Endothelial cell of umbilical vein (primary cell): ENCODE measurements at regions not wholly inside any gene's neighbourhood (a gene's known extent, or its start where the extent isn't known, plus 50 kb on each side); places are given as distances from the start of the nearest gene placed in this dataset.

Source experiments
- BruUV-seq: library from RNA; stranded (reverse); fragments of 400-500 nt; replicated peaks from 2 replicates; lab custom pipeline; 2021; lab: Mats Ljungman, UMichigan
- CTCF ChIA-PET: fragments of 300-600, 350-600 bp; sonication (Branson Sonifier 250); formaldehyde crosslinking; loops from one replicate; lab custom pipeline; 2021; ENCODE audit warnings: antibody characterized with exemption, inconsistent platforms; lab: Charles Lee
- POLR2A ChIA-PET: fragments of 300-600, 350-600 bp; sonication (Branson Sonifier 250); formaldehyde crosslinking; loops from one replicate; lab custom pipeline; 2021; ENCODE audit warnings: antibody characterized with exemption, inconsistent platforms; lab: Charles Lee
- DNase-seq: peaks from one replicate; pipeline ENCODE4 v3.0.0-alpha.2; 2011; ENCODE audit warnings: low read depth, low spot score
- FAIRE-seq: peaks from 2 replicates; lab custom pipeline; 2011; peaks lifted over from hg19 to GRCh38; lab: Jason Lieb, UNC
- H2AFZ ChIP-seq: 2 replicates; pipeline ENCODE4 v1.6.0; 2012; ENCODE audit warnings: low read depth, low read length, control low read depth, inconsistent platforms
- H3K27ac ChIP-seq: 2 replicates; pipeline ENCODE4 v1.5.1; 2011; ENCODE audit warnings: low read depth, mild to moderate bottlenecking, control low read depth, low read length, moderate library complexity; ENCODE audit not compliant: insufficient read depth
- H3K27me3 ChIP-seq, 2 experiments: 2 replicates each; pipeline versions ENCODE4 v1.6.0 to v1.6.1; 2011; ENCODE audit warnings: low read length in 2 of 2, mixed read lengths in 1 of 2; ENCODE audit not compliant: control insufficient read depth in 2 of 2, insufficient read depth in 2 of 2
- H3K36me3 ChIP-seq, 2 experiments: 2 replicates in 1 of 2; 3 replicates in 1 of 2; pipeline ENCODE4 v1.5.1; 2011; ENCODE audit warnings: low read length in 2 of 2, mild to moderate bottlenecking in 1 of 2, moderate library complexity in 1 of 2; ENCODE audit not compliant: control insufficient read depth in 2 of 2, insufficient read depth in 2 of 2; ENCODE audit errors: extremely low read depth in 1 of 2
- H3K4me1 ChIP-seq: 3 replicates; pipeline ENCODE4 v1.5.1; 2011; ENCODE audit warnings: mild to moderate bottlenecking, low read length; ENCODE audit not compliant: control insufficient read depth, insufficient read depth; ENCODE audit errors: extremely low read depth
- H3K4me2 ChIP-seq: 2 replicates; pipeline ENCODE4 v1.6.1; 2011; ENCODE audit warnings: low read length, control low read depth, mixed read lengths; ENCODE audit not compliant: insufficient read depth
- H3K4me3 ChIP-seq, 3 experiments: fragments of 200-600 bp in 1 of 3; sonication (generic), shearing (Covaris generic) in 1 of 3; replicated peaks in 1 of 3; 2 replicates each; pipeline ENCODE4 v1.5.1; 2011 to 2016; ENCODE audit warnings: control low read depth in 3 of 3, low read length in 3 of 3, mild to moderate bottlenecking in 2 of 3, inconsistent platforms in 1 of 3, low read depth in 1 of 3, moderate library complexity in 1 of 3; ENCODE audit not compliant: insufficient read depth in 1 of 3
- H3K79me2 ChIP-seq: 2 replicates; pipeline ENCODE4 v1.6.0; 2012; ENCODE audit warnings: low read length, inconsistent platforms; ENCODE audit not compliant: control insufficient read depth, insufficient read depth
- H3K9ac ChIP-seq: replicated peaks from 2 replicates; pipeline ENCODE3; 2011; ENCODE audit warnings: low read length, control low read depth; ENCODE audit not compliant: insufficient read depth; ENCODE audit errors: extremely low read depth
- H3K9me1 ChIP-seq: replicated peaks from 3 replicates; pipeline ENCODE4 v1.6.0; 2011; ENCODE audit warnings: mild to moderate bottlenecking, low read length; ENCODE audit not compliant: control insufficient read depth, insufficient read depth; ENCODE audit errors: extremely low read depth
- H3K9me3 ChIP-seq: replicated peaks from 2 replicates; pipeline ENCODE4 v1.5.1; 2012; ENCODE audit warnings: low read length, inconsistent platforms; ENCODE audit not compliant: control insufficient read depth, insufficient read depth
- H4K20me1 ChIP-seq: replicated peaks from 2 replicates; pipeline ENCODE3; 2011; ENCODE audit warnings: mild to moderate bottlenecking, low read length; ENCODE audit not compliant: control insufficient read depth, insufficient read depth; ENCODE audit errors: extremely low read depth
- CTCF ChIP-seq, 2 donors: IDR thresholded peaks; 1 replicate in 1 of 2; 2 replicates in 1 of 2; pipeline ENCODE4 v1.5.1; 2011; ENCODE audit warnings: low read length in 2 of 2, mild to moderate bottlenecking in 2 of 2, moderate library complexity in 2 of 2, control low read depth in 1 of 2, inconsistent platforms in 1 of 2, low read depth in 1 of 2; ENCODE audit not compliant: insufficient read depth in 1 of 2; ENCODE audit errors: extremely low read depth in 1 of 2
- EZH2 ChIP-seq: IDR thresholded peaks from 2 replicates; pipeline ENCODE4 v1.6.1; 2012; ENCODE audit warnings: borderline replicate concordance, low read depth, mild to moderate bottlenecking, moderate library complexity, low read length, inconsistent platforms; ENCODE audit not compliant: severe bottlenecking
- FOS ChIP-seq: IDR thresholded peaks from 2 replicates; pipeline ENCODE4 v1.6.1; 2011; ENCODE audit warnings: mild to moderate bottlenecking, low read length, moderate library complexity, borderline replicate concordance; ENCODE audit not compliant: insufficient read depth
- GATA2 ChIP-seq: IDR thresholded peaks from 2 replicates; pipeline ENCODE4 v1.7.0; 2011; ENCODE audit warnings: low read depth, mild to moderate bottlenecking, moderate library complexity, mixed read lengths, low read length; ENCODE audit not compliant: insufficient read length, insufficient read depth
- JUN ChIP-seq: IDR thresholded peaks from 2 replicates; pipeline ENCODE4 v1.6.1; 2011; ENCODE audit warnings: borderline replicate concordance, low read depth; ENCODE audit not compliant: insufficient read length, insufficient read depth
- MAX ChIP-seq: IDR thresholded peaks from 2 replicates; pipeline ENCODE4 v1.6.1; 2011; ENCODE audit not compliant: insufficient read depth, insufficient read length
- MYC ChIP-seq: IDR thresholded peaks from one replicate; pipeline ENCODE4 v1.6.1; 2011; ENCODE audit warnings: mild to moderate bottlenecking, low read depth, low read length
- POLR2A ChIP-seq: IDR thresholded peaks from 2 replicates; pipeline ENCODE4 v1.6.1; 2012; ENCODE audit warnings: low read depth, mild to moderate bottlenecking, control low read depth, low read length
- POLR2AphosphoS5 ChIP-seq: IDR thresholded peaks from 2 replicates; pipeline ENCODE4 v1.6.1; 2012; ENCODE audit warnings: low read depth, mild to moderate bottlenecking, control low read depth, low read length, moderate library complexity; ENCODE audit not compliant: insufficient read depth
- dilution Hi-C: fragments of 300-500 bp; cut with MboI; formaldehyde crosslinking; loops from one replicate; pipeline ENCODE4 v1.15.0; 2019; ENCODE audit warnings: low sequenced_read_pairs; ENCODE audit not compliant: extremely low pct_ligation_motif_present
- intact Hi-C: fragments of 100-400 bp; cut with micrococcal nuclease; formaldehyde crosslinking; loops from one replicate; pipeline ENCODE4 v1.10.0; 2022

- Histone ChIP-seq H3K27ac (no peak overlapping the region), H3K9me1 (no peaks in the 10 kb centered on the region), H3K9ac (no peak overlapping the region), H3K4me2 (no peak overlapping the region), H3K27me3 (no peaks in the 10 kb centered on the region), H4K20me1 (no peaks in the 10 kb centered on the region), H3K36me3 (no peaks in the 10 kb centered on the region), H3K79me2 (no peaks in the 10 kb centered on the region), H3K4me1 (no peaks in the 10 kb centered on the region), H2AFZ (no peak overlapping the region), H3K4me3 (no peak overlapping the region), H3K9me3 (no peaks in the 10 kb centered on the region)
- FAIRE-seq (no peak), DNase-seq (no peak)
- ChIA-PET POLR2A (no interaction called here), CTCF (no interaction called here)
- no TSS peak for BruUV-seq
- TF ChIP-seq MAX (no peak), MYC (no peak), EZH2 (no peak), JUN (no peak), POLR2AphosphoS5 (no peak)
- intact Hi-C loops (no loop called here), dilution Hi-C loops (no loop called here)
Observed at GRCh38 chr4:187380181-187380581, 615.4 kb upstream of the ZFP42 start.

DNA sequence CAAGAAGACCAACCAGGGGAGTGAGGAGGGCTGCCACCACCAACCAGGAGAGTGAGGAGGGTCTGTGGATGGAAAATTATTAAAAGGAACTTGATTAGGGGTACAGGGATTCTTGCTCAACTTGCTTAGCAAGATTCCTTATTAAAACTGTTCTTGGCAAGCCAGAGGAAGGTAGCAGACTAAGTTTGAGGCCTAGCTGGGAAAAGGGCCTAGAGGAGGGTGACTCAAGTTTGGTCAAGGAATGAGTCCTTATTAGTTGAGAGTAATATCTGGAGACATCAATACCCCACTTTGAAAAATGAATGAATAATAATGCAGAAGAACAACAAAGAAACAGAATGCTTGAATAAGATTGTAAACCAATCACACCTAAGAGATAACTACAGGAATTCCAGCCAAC, 612.4 kb upstream of the ZFP42 start:
- TF ChIP-seq POLR2A (no peak), CTCF (IDR thresholded peaks at IDR 0.05; ENCODE audit: extremely low read depth in 1 of 2, insufficient read depth in 1 of 2, low read depth in 1 of 2, low read length in 2 of 2) (no peak), MAX (no peak), JUN (no peak), MYC (no peak), GATA2 (no peak), EZH2 (no peak), FOS (no peak), POLR2AphosphoS5 (no peak)
- no TSS peak for BruUV-seq

More for the DNA sequence above, 612.4 kb upstream of the ZFP42 start:
- no peak overlapping the region for H2AFZ ChIP-seq
- H3K9ac ChIP-seq = no peak overlapping the region
- ChIA-PET CTCF (no interaction called here), POLR2A (no interaction called here)
- no peaks in the 10 kb centered on the region for H4K20me1 ChIP-seq
- intact Hi-C loops = no loop called here
- H3K4me3 ChIP-seq = no peak overlapping the region
- H3K36me3 ChIP-seq = no peaks in the 10 kb centered on the region
- H3K4me1 ChIP-seq = no peaks in the 10 kb centered on the region
- no peaks in the 10 kb centered on the region for H3K9me1 ChIP-seq
- FAIRE-seq (no peak), DNase-seq (no peak)
- dilution Hi-C loops = no loop called here
- no peaks in the 10 kb centered on the region for H3K27me3 ChIP-seq
- H3K27ac ChIP-seq = no peak overlapping the region
- no peaks in the 10 kb centered on the region for H3K9me3 ChIP-seq
- H3K79me2 ChIP-seq = no peaks in the 10 kb centered on the region
- H3K4me2 ChIP-seq = no peak overlapping the region
